Skeletal muscle tissue (tissue), 3 donors: ENCODE measurements at regions not wholly inside any gene's neighbourhood (a gene's known extent, or its start where the extent isn't known, plus 50 kb on each side); places are given as distances from the start of the nearest gene placed in this dataset.

Experiments
- H3K27ac ChIP-seq: one replicate; pipeline ENCODE4 v1.7.0; 2013; ENCODE audit warnings: mild to moderate bottlenecking, low read depth, low read length, inconsistent platforms
- H3K27me3 ChIP-seq, 3 donors: one replicate each; pipeline ENCODE4 v1.7.0; 2013; ENCODE audit warnings: low read length in 3 of 3; ENCODE audit not compliant: control insufficient read depth in 3 of 3, insufficient read depth in 3 of 3
- H3K36me3 ChIP-seq, 3 donors: one replicate each; pipeline ENCODE4 v1.7.0; 2013; ENCODE audit warnings: low read length in 3 of 3; ENCODE audit not compliant: control insufficient read depth in 3 of 3, insufficient read depth in 3 of 3
- H3K4me1 ChIP-seq, 3 donors: one replicate each; pipeline ENCODE4 v1.7.0; 2013; ENCODE audit warnings: low read length in 3 of 3, mild to moderate bottlenecking in 3 of 3; ENCODE audit not compliant: control insufficient read depth in 3 of 3, insufficient read depth in 3 of 3
- H3K4me3 ChIP-seq, 3 donors: one replicate each; pipeline ENCODE4 v1.7.0; 2013; ENCODE audit warnings: low read length in 3 of 3
- H3K9ac ChIP-seq, 3 donors: one replicate each; pipeline ENCODE4 v1.7.0; 2013; ENCODE audit warnings: low read length in 3 of 3, mild to moderate bottlenecking in 3 of 3, moderate library complexity in 2 of 3, low read depth in 1 of 3
- H3K9me3 ChIP-seq, 3 donors: one replicate each; pipeline ENCODE4 v1.7.0; 2013; ENCODE audit warnings: low read length in 3 of 3; ENCODE audit not compliant: control insufficient read depth in 3 of 3
- donor health status: Osteomylitis.

DNA sequence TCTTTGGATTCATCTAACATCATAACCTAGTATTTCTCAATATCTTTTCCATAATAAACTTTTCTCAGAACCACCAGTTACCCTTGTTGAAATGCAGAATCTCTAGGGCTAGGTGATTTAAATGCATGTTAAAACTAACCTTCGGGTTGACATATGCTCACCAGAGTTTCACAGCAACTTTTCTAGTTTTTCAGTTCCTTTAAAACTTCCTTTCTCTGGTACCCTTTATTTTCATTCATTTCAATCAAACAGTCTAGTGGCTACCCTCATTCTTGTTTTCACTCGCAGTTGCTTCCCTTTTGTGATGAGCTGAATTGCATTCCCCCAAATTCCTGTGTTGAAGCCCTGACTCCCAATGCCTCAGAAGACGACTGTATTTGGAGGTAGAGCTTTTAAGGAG is 712.8 kb upstream of the CHRM3 start:
- H3K4me3 ChIP-seq, result no peak overlapping the region
- no peaks in the 10 kb centered on the region for H3K27me3 ChIP-seq
- H3K4me1 ChIP-seq, result no peaks in the 10 kb centered on the region

GRCh38 chr1:238672806-238673205 is 713.6 kb upstream of the CHRM3 start:
- H3K4me3 ChIP-seq, result no peak overlapping the region
- no peaks in the 10 kb centered on the region for H3K36me3 ChIP-seq
- H3K27me3 ChIP-seq, result no peaks in the 10 kb centered on the region
- H3K9me3 ChIP-seq, result no peaks in the 10 kb centered on the region
- H3K4me1 ChIP-seq, result no peaks in the 10 kb centered on the region
- no peak overlapping the region for H3K27ac ChIP-seq
- no peak overlapping the region for H3K9ac ChIP-seq

More for the DNA sequence above, 712.8 kb upstream of the CHRM3 start:
- Histone ChIP-seq H3K9ac (no peak overlapping the region), H3K9me3 (no peaks in the 10 kb centered on the region), H3K36me3 (no peaks in the 10 kb centered on the region), H3K27ac (no peak overlapping the region)

DNA sequence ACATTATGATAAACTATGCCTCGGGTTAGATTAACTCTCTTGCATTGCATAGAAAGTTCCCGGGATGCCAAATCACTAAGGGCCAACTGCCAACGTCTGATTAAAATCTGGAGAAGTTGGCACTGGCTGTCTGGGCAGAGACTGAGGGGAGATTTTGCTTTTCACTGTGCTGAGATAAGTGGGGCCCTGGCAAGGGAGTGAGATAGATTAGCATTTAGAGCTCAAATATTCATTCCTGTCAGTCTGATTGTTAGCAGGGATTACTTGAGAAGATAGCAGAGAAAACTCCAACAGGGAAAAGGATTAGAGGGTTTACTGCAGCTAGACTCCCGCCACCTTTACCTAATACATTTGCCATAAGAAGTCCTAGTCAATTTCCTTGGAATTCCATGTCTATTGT is 714.1 kb upstream of the CHRM3 start:
- no peak overlapping the region for H3K9ac ChIP-seq
- H3K9me3 ChIP-seq, result no peaks in the 10 kb centered on the region
- no peaks in the 10 kb centered on the region for H3K36me3 ChIP-seq
- H3K4me3 ChIP-seq, result no peak overlapping the region
- H3K27me3 ChIP-seq, result no peaks in the 10 kb centered on the region
- H3K4me1 ChIP-seq, result no peaks in the 10 kb centered on the region
- H3K27ac ChIP-seq, result no peak overlapping the region

DNA sequence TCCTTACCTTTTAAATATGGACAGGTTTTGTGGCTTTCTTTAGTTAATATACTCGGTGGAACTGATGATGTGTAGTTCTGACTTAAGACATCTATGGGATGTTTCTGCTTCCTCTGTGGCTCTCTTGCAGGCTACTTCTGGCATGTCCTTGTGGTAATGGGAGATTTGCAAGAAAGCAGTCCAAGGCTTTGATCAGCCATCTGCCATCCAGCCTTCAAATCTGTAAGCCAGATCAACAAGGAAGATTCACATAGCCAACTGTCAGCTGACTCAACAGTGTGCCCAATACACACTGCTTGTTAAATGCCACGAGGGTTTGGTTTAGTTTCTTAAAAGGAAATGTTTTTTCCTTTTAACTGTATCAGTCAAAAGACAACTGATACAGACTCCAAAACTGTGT is 722.2 kb upstream of the CHRM3 start:
- H3K9ac ChIP-seq, result no peak overlapping the region
- H3K9me3 ChIP-seq, result no peaks in the 10 kb centered on the region
- H3K27ac ChIP-seq, result no peak overlapping the region
- H3K27me3 ChIP-seq, result no peaks in the 10 kb centered on the region
- H3K4me1 ChIP-seq, result no peaks in the 10 kb centered on the region
- no peak overlapping the region for H3K4me3 ChIP-seq
- H3K36me3 ChIP-seq, result no peaks in the 10 kb centered on the region

- Histone ChIP-seq H3K4me1 (no peaks in the 10 kb centered on the region), H3K36me3 (no peaks in the 10 kb centered on the region), H3K9me3 (no peaks in the 10 kb centered on the region), H3K27me3 (no peaks in the 10 kb centered on the region), H3K9ac (no peak overlapping the region), H3K27ac (no peak overlapping the region), H3K4me3 (no peak overlapping the region)
Observed at GRCh38 chr1:238660849-238661248, 725.5 kb upstream of the CHRM3 start.

DNA sequence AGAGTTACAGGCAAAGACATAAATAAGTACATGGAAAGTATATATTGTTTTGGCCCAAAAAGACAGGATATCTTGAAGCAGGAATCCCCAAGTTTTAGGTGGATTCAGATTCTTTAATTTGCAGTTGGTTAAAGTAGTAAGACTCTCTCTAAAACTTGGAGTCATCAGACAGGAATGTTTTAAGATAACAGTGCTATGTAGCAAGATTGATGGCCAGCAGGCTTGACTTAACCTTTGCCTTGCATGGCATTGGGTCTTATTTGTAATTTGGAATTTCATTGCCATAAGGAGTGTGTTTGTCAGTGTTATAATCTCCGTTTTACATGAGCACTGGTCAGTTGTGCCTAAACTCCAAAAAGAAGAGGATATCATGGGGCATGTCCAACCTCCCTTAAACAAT is 727.6 kb upstream of the CHRM3 start:
- Histone ChIP-seq H3K9me3 (no peaks in the 10 kb centered on the region), H3K4me1 (no peaks in the 10 kb centered on the region), H3K27me3 (no peaks in the 10 kb centered on the region), H3K4me3 (no peak overlapping the region), H3K9ac (no peak overlapping the region), H3K27ac (no peak overlapping the region), H3K36me3 (no peaks in the 10 kb centered on the region)

- Histone ChIP-seq H3K27ac (no peak overlapping the region), H3K9me3 (no peaks in the 10 kb centered on the region)
Observed at GRCh38 chr1:238653693-238654321, 732.6 kb upstream of the CHRM3 start.

DNA sequence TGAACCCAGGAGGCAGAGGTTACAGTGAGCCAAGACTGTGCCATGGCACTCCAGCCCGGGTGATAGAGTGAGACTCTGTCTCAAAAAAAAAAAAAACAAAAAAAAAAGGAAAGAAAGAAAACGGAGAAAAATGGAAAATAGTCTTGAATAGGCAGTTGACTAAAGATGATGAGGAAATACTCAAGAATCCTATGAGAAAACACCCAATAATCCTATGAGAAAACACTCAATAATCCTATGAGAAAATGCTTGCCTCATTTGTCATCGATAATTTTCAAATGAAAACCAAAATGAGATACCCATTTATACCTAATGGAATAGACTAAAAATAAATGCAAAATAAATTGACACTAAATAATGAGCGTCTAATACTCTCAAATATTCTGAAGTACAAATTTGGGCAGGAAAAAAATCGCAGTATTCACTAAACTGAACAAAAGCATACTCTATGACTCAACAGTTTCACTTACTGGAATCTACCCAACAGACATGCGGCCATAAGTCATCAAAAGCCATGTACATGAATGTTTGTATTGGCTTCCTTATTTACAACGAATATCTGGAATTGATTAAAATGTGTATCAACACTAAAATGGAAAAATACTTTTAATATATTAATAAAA is 733.9 kb upstream of the CHRM3 start:
- H3K9ac ChIP-seq, result no peak overlapping the region
- H3K4me1 ChIP-seq, result no peaks in the 10 kb centered on the region
- H3K27ac ChIP-seq, result no peak overlapping the region
- no peaks in the 10 kb centered on the region for H3K36me3 ChIP-seq
- no peaks in the 10 kb centered on the region for H3K9me3 ChIP-seq
- no peak overlapping the region for H3K4me3 ChIP-seq
- H3K27me3 ChIP-seq, result no peaks in the 10 kb centered on the region

More at GRCh38 chr1:238653693-238654321, 732.6 kb upstream of the CHRM3 start:
- H3K4me1 ChIP-seq, result no peaks in the 10 kb centered on the region
- no peaks in the 10 kb centered on the region for H3K27me3 ChIP-seq
- H3K4me3 ChIP-seq, result no peak overlapping the region
- H3K9ac ChIP-seq, result no peak overlapping the region
- H3K36me3 ChIP-seq, result no peaks in the 10 kb centered on the region

DNA sequence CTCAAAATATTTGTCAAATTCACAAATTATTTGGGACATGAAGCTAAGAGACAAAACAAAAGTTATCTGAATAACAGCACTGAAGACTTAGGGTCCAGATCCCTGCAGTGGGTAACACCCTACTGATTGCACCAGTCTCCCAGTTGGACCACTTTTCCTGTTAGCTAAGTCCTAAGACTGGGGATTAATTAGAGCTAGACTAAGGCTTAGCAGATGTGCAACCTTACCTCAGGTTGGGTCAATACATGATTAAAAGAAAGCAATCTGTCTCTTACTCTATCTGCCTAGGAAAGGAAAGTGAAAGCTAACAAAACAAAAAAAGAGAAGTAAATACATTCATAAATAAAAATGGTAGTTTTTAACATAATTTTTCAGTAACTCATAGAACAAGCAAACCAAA is 737.2 kb upstream of the CHRM3 start:
- Histone ChIP-seq H3K9me3 (no peaks in the 10 kb centered on the region), H3K36me3 (no peaks in the 10 kb centered on the region), H3K9ac (no peak overlapping the region), H3K4me3 (no peak overlapping the region), H3K27ac (no peak overlapping the region), H3K27me3 (no peaks in the 10 kb centered on the region), H3K4me1 (no peaks in the 10 kb centered on the region)

- H3K27me3 ChIP-seq, result no peaks in the 10 kb centered on the region
- no peak overlapping the region for H3K4me3 ChIP-seq
- no peak overlapping the region for H3K27ac ChIP-seq
- no peak overlapping the region for H3K9ac ChIP-seq
- H3K9me3 ChIP-seq, result no peaks in the 10 kb centered on the region
- no peaks in the 10 kb centered on the region for H3K4me1 ChIP-seq
- H3K36me3 ChIP-seq, result no peaks in the 10 kb centered on the region
Observed at GRCh38 chr1:238648751-238649150, 737.6 kb upstream of the CHRM3 start.
